Left ventricle myocardium inferior (tissue), 1 donor: ENCODE measurements at regions not wholly inside any gene's neighbourhood (a gene's known extent, or its start where the extent isn't known, plus 50 kb on each side); places are given as distances from the start of the nearest gene placed in this dataset.

Experiments
- DNase-seq: peaks from one replicate; pipeline ENCODE4 v3.0.0-alpha.2; 2020
- H3K27ac ChIP-seq: fragments of 200-600 bp; replicated peaks from 2 replicates; pipeline ENCODE4 v1.8.0; 2021
- H3K27me3 ChIP-seq: fragments of 200-600 bp; 2 replicates; pipeline ENCODE4 v1.8.0; 2021; ENCODE audit warnings: low read depth
- H3K36me3 ChIP-seq: fragments of 200-600 bp; 2 replicates; pipeline ENCODE4 v1.8.0; 2021
- H3K4me1 ChIP-seq: fragments of 200-600 bp; 2 replicates; pipeline ENCODE4 v1.8.0; 2021
- H3K4me3 ChIP-seq: fragments of 200-600 bp; 2 replicates; pipeline ENCODE4 v1.8.0; 2021; ENCODE audit warnings: mild to moderate bottlenecking, moderate library complexity
- H3K9me3 ChIP-seq: fragments of 200-600 bp; replicated peaks from 2 replicates; pipeline ENCODE4 v1.8.0; 2021
- intact Hi-C: fragments of 100-400 bp; cut with micrococcal nuclease; formaldehyde crosslinking; loops from one replicate; pipeline ENCODE4 v1.11.0; 2022
- TF ChIP-seq, protein P1 (sequence below): fragments of 200-600 bp; IDR thresholded peaks from 2 replicates; pipeline ENCODE4 v1.8.0; 2021; ENCODE audit warnings: antibody characterized with exemption, mild to moderate bottlenecking, borderline replicate concordance
- donor health status: DM: no; HTN: yes; CAD: no; lungs with severe emphysema.

DNA sequence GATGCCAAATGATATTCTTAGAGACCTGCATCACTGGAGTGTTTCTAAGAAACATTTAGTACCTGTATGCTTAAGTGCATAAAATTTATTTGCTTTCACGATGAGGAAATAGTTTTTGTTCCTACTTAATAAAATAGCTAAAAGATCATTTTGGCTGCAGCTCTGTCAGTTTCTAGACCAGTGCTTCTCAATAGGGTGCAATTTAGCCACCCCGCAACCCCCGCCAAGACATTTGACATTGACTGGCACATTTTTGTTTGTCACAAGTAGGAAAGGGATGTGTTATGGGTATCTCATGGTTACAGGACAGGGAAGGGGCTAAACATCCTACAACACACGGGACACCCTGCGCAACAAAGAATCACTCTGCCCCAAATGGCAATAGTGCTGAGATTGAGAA lies 335.7 kb upstream of the HSF2 start:
- no peak for DNase-seq
- Histone ChIP-seq H3K36me3 (no peaks in the 10 kb centered on the region), H3K4me1 (peaks cover 3% of the 10 kb centered on the region), H3K27me3 (no peaks in the 10 kb centered on the region), H3K9me3 (no peaks in the 10 kb centered on the region), H3K27ac (no peak overlapping the region), H3K4me3 (no peak overlapping the region)
- TF ChIP-seq, protein P1, sequence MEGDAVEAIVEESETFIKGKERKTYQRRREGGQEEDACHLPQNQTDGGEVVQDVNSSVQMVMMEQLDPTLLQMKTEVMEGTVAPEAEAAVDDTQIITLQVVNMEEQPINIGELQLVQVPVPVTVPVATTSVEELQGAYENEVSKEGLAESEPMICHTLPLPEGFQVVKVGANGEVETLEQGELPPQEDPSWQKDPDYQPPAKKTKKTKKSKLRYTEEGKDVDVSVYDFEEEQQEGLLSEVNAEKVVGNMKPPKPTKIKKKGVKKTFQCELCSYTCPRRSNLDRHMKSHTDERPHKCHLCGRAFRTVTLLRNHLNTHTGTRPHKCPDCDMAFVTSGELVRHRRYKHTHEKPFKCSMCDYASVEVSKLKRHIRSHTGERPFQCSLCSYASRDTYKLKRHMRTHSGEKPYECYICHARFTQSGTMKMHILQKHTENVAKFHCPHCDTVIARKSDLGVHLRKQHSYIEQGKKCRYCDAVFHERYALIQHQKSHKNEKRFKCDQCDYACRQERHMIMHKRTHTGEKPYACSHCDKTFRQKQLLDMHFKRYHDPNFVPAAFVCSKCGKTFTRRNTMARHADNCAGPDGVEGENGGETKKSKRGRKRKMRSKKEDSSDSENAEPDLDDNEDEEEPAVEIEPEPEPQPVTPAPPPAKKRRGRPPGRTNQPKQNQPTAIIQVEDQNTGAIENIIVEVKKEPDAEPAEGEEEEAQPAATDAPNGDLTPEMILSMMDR = no peak
- intact Hi-C loops = no loop called here

DNA sequence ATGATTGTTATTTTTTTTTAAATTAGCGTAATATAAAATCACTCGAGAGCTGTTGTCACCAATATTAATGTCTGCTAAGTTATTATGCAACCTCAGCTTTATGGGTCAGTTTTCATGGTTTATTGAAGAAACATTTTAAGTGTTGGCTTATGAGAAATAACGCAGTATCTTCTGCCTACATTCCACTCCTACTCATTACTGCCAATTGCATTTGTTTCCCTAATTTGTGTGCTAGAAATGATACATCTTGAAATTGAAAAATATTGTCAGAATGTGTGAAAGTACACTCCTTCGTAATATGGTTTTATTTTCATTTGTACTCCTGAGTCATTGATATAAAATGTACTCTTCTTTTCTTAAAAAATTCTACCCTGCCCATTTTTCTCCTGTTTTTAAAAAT lies 333.3 kb upstream of the HSF2 start:
- H3K36me3 ChIP-seq = no peaks in the 10 kb centered on the region
- no peak overlapping the region for H3K4me3 ChIP-seq
- intact Hi-C loops = no loop called here
- no peaks in the 10 kb centered on the region for H3K27me3 ChIP-seq
- H3K4me1 ChIP-seq = peaks cover 3% of the 10 kb centered on the region
- H3K27ac ChIP-seq = no peak overlapping the region
- TF ChIP-seq, protein P1 = no peak
- no peaks in the 10 kb centered on the region for H3K9me3 ChIP-seq
- DNase-seq = no peak

DNA sequence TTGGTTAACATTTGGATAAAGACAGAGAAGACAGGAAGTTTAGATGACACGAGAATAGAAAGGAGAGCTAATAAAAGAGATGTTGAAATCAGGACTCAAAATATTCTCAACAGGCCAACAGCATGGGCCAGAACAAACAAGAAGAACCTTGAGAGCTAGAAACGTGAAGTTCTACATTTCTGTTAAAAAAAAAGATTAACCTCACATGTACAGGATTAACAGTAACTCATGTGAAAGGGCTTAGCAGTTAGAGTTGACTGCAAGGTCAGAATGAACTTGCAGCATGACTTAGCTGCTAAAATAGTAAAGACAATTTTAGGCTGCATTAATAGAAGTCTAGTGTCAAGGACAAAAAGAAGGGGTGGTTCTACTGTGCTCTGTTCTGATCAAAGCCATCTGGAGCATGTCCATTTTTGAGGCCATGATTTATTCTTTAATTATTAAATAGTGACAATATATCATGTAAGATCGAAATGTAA lies 331.1 kb upstream of the HSF2 start:
- peak overlapping the region; percentile 32 for H3K27ac ChIP-seq
- intact Hi-C loops = no loop called here
- DNase-seq = no peak
- no peaks in the 10 kb centered on the region for H3K27me3 ChIP-seq
- peaks cover 3% of the 10 kb centered on the region for H3K4me1 ChIP-seq
- TF ChIP-seq, protein P1 = no peak
- H3K4me3 ChIP-seq = no peak overlapping the region
- no peaks in the 10 kb centered on the region for H3K9me3 ChIP-seq
- no peaks in the 10 kb centered on the region for H3K36me3 ChIP-seq

DNA sequence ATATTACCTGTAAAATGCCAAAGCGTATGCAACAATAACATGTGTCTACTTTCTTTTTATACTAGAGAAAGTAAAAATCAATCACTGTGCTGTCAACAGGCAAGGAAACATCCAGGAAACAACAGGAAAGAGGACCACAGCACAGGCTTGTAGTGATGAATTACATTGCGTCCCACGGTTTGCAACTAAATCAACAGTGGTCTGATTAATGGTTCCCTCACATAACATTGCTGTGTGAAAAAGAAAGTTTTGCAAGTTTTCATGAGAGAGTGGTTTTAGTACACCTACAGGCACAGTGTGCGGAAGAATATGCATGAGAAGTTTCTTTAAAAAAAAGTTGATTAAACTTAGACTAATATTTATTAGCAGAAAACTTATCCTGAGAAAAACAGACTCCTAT lies 329.5 kb upstream of the HSF2 start:
- H3K27ac ChIP-seq = no peak overlapping the region
- no peak overlapping the region for H3K4me3 ChIP-seq
- H3K9me3 ChIP-seq = no peaks in the 10 kb centered on the region
- peaks cover 3% of the 10 kb centered on the region for H3K4me1 ChIP-seq
- TF ChIP-seq, protein P1 = no peak
- no peaks in the 10 kb centered on the region for H3K36me3 ChIP-seq
- intact Hi-C loops = no loop called here
- no peak for DNase-seq
- H3K27me3 ChIP-seq = no peaks in the 10 kb centered on the region

DNA sequence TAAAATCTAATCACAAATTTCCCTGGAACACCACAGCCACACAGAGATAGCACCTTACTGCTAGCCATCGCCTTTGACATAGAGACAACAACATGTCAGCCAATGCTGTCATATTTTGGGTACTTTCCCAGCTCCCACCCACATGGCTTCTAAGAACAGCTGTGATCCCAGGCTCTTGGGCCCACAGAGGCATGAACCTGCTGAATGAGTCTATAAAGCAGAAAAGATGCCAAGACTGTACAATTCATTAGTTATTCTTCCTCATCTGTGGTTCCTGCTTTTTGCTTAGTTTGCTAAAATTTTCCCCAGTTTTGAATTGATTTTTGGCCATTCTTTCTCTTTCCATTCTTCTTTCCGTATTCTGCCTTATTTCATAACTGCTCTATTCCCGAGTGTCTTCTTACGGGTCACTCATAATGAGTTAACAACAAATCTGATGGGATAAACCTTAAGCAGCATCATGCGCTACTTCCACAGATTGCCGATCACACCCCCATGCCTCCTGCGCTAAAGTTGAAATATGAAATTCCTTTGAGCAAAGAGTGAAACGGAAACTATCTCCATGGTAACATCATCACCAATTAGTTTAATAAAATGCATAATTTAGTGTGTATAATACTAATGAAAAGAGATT lies 327.3 kb upstream of the HSF2 start:
- Histone ChIP-seq H3K27me3 (no peaks in the 10 kb centered on the region), H3K4me1 (peaks cover 3% of the 10 kb centered on the region), H3K27ac (no peak overlapping the region), H3K36me3 (no peaks in the 10 kb centered on the region), H3K9me3 (no peaks in the 10 kb centered on the region), H3K4me3 (no peak overlapping the region)
- intact Hi-C loops = no loop called here
- TF ChIP-seq, protein P1 = no peak
- DNase-seq = no peak
